Large intestine (tissue), 3 donors: ENCODE measurements at regions not wholly inside any gene's neighbourhood (a gene's known extent, or its start where the extent isn't known, plus 50 kb on each side); places are given as distances from the start of the nearest gene placed in this dataset.

Experiments
- DNase-seq, 2 donors: peaks; one replicate each; pipeline versions ENCODE4 v3.0.0 to v3.0.0-alpha.2; 2013
- H3K27ac ChIP-seq: one replicate; pipeline ENCODE4 v1.5.1; 2013; ENCODE audit warnings: low read length
- H3K27me3 ChIP-seq: 2 replicates; pipeline ENCODE4 v1.6.1; 2013; ENCODE audit warnings: low read length; ENCODE audit not compliant: control insufficient read depth, insufficient read depth
- H3K36me3 ChIP-seq: 2 replicates; pipeline ENCODE4 v1.6.1; 2013; ENCODE audit warnings: low read length; ENCODE audit not compliant: control insufficient read depth, insufficient read depth
- H3K4me1 ChIP-seq: one replicate; pipeline ENCODE4 v1.6.1; 2013; ENCODE audit warnings: low read length; ENCODE audit not compliant: control insufficient read depth, insufficient read depth
- H3K4me3 ChIP-seq: one replicate; pipeline ENCODE4 v1.5.1; 2013; ENCODE audit warnings: low read length
- H3K9me3 ChIP-seq: one replicate; pipeline ENCODE4 v1.6.1; 2013; ENCODE audit warnings: mild to moderate bottlenecking, low read depth, low read length, moderate library complexity; ENCODE audit not compliant: control insufficient read depth
- WGBS: methylation state at CpG from one replicate; pipeline ENCODE4 v1.1.5; 2013; ENCODE audit warnings: low lambda C conversion rate; ENCODE audit not compliant: insufficient coverage; 5-methylcytosine and 5-hydroxymethylcytosine counted together

DNA sequence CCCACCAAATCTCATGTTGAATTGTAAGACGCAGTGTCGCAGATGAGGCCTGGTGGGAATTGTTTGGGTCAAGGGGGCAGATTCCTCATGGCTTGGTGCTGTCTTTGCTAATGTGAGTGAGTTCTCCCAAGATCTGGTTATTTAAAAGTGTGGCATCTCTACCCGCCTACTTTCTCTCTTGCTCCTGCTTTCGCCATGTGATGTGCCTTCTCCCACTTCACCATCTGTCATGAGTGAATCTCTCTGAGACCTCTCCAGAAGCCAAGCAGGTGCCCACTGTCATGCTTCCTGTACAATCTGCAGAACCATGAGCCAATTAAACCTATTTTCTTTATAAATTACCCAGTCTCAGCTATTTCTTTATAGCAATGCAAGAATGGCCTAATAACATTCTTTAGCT is 246.6 kb upstream of the CDH20 start:
- Histone ChIP-seq H3K9me3 (no peaks in the 10 kb centered on the region), H3K4me1 (no peaks in the 10 kb centered on the region), H3K27me3 (no peaks in the 10 kb centered on the region), H3K36me3 (no peaks in the 10 kb centered on the region), H3K27ac (no peak overlapping the region), H3K4me3 (no peak overlapping the region)
- no peak for DNase-seq
- WGBS = 100% methylated on average over 2 of the region's 4 CpGs

DNA sequence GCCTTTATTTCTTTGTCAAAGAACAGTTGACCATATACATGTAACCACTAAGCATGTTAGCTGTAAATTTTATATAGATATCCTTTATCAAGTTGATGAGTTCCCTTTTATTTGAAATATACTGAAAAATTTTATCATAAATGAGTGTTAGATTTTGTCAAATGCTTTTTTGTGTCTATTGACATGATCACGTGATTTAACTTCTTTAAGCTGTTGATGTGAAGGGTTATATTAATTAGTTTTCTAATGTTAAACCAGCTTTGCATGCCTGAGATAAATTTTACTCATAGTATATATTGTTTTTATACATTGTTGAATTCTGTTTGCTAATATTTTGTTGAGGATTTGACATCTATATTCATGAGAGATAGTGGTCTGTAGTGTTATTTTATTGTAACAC is 241.9 kb upstream of the CDH20 start:
- H3K9me3 ChIP-seq = no peaks in the 10 kb centered on the region
- no peaks in the 10 kb centered on the region for H3K4me1 ChIP-seq
- no peaks in the 10 kb centered on the region for H3K27me3 ChIP-seq
- H3K27ac ChIP-seq = no peak overlapping the region
- no peaks in the 10 kb centered on the region for H3K36me3 ChIP-seq
- no peak overlapping the region for H3K4me3 ChIP-seq
- WGBS = 67% methylated on average over 1 of the region's 1 CpG
- DNase-seq = no peak

DNA sequence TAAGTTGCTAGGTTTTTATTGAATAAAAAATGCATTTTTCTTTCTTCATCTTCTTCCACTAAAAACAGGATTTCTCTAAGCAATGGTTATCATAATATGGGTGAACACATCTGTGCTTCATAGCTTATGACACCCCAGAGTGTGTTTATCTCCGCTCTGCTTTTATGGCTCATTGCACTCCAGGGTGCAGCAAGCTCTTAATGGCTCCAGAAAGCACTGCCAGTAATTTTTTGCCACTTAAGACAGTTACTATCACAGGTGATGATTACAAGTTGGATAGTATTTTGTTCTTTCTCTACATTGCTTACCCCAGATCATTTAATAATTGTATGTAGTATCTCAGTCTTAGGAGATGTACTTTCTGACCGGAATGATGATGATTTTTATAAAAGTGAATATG is 239.3 kb upstream of the CDH20 start:
- Histone ChIP-seq H3K4me3 (no peak overlapping the region), H3K27me3 (no peaks in the 10 kb centered on the region), H3K36me3 (no peaks in the 10 kb centered on the region), H3K9me3 (no peaks in the 10 kb centered on the region), H3K27ac (no peak overlapping the region), H3K4me1 (no peaks in the 10 kb centered on the region)
- WGBS = no CpG with 5 or more reads among the region's 2 CpGs
- DNase-seq = no peak

DNA sequence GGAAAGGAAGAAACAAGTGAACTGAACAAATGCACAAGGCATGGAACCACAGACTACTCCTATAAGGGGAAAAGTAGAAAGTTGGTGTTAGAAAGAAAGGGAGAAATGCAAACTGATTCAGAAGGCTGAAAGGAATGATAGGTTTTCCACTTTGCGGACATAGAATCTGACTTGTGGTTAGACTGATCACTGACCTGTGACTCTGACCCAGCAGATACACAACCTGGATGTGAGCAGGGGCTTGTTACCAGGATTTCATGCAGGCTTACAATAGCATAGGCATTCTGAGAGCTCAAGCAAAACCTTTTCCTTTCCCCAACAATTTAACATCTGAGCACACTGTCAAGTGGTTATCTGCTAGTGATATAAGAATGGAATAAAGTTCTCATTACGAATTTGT is 237.0 kb upstream of the CDH20 start:
- H3K27ac ChIP-seq = no peak overlapping the region
- no peaks in the 10 kb centered on the region for H3K27me3 ChIP-seq
- WGBS = no CpG with 5 or more reads among the region's 2 CpGs
- no peaks in the 10 kb centered on the region for H3K4me1 ChIP-seq
- DNase-seq = no peak
- H3K4me3 ChIP-seq = no peak overlapping the region
- no peaks in the 10 kb centered on the region for H3K9me3 ChIP-seq
- H3K36me3 ChIP-seq = no peaks in the 10 kb centered on the region

DNA sequence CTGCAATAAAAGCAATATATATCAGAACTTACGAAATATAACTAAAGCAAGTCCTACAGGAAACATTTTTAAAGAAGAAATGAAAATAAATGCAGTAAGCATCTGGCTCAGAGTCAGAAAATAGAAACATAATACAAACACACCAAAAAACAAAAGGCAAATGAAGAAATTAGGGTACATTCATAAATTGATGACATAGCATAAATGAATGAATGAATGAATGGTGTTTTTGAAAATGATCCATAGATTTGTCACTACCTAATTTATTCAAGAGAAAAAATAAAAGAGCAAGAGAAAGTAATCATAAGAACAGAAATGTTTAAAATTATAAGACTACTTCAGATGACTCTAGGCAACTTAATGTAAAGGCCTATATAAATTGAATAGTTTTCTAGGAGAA is 226.1 kb upstream of the CDH20 start:
- Histone ChIP-seq H3K4me3 (no peak overlapping the region), H3K36me3 (no peaks in the 10 kb centered on the region), H3K4me1 (no peaks in the 10 kb centered on the region), H3K27ac (no peak overlapping the region), H3K9me3 (no peaks in the 10 kb centered on the region), H3K27me3 (no peaks in the 10 kb centered on the region)
- no peak for DNase-seq
- WGBS = 75% methylated on average over 1 of the region's 1 CpG

- no peaks in the 10 kb centered on the region for H3K36me3 ChIP-seq
- no peak for DNase-seq
- no peak overlapping the region for H3K4me3 ChIP-seq
- no peaks in the 10 kb centered on the region for H3K27me3 ChIP-seq
- H3K27ac ChIP-seq = no peak overlapping the region
- H3K4me1 ChIP-seq = no peaks in the 10 kb centered on the region
- no peaks in the 10 kb centered on the region for H3K9me3 ChIP-seq
Measured at GRCh38 chr18:61108706-61109105, 224.5 kb upstream of the CDH20 start.

DNA sequence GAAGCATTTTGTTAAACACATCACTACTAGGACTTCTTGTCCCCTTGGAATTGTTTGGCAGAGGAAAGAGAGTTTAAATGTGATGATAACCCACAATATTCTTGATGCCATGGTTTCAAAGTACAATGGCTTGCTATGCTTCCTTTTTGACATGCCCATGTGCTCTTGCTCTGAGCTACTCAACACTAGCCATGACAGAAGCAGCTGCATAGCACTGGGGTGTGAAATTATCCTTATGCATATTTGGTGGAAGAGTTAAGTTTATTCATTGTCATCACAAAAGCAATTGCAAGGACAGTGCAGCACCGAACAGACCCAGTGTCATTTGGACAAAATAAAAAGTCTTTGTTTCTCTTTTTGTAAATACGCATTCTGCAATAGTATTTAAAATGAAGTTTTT is 209.9 kb upstream of the CDH20 start:
- no peak for DNase-seq
- H3K27ac ChIP-seq = no peak overlapping the region
- no peaks in the 10 kb centered on the region for H3K27me3 ChIP-seq
- WGBS = 80% methylated on average over 1 of the region's 2 CpGs
- H3K4me3 ChIP-seq = no peak overlapping the region
- H3K4me1 ChIP-seq = no peaks in the 10 kb centered on the region
- H3K9me3 ChIP-seq = no peaks in the 10 kb centered on the region
- H3K36me3 ChIP-seq = no peaks in the 10 kb centered on the region

GRCh38 chr18:61127714-61128467 is 205.3 kb upstream of the CDH20 start:
- Histone ChIP-seq H3K36me3 (no peaks in the 10 kb centered on the region), H3K27ac (no peak overlapping the region)
- no peak for DNase-seq

DNA sequence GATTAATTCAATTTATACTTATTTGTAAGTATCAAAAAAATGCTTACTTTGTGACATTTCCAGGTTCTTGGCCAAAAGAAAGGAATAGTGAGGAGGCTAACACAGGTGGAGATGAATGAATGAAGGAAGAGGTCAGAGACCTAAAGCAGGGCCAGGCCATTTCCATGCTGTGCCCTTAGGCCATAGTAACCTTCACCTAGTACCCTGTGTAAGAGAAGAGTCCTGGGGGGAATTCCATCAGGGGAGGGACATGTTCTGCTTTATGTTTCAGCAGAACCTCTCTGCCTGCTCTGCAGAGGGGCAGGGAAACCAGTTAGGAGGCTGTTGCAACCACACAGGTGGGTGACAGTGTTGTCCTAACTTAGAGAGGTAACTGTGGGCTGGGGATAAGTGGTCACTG is 204.2 kb upstream of the CDH20 start:
- no peaks in the 10 kb centered on the region for H3K27me3 ChIP-seq
- DNase-seq = no peak
- no peaks in the 10 kb centered on the region for H3K4me1 ChIP-seq
- H3K36me3 ChIP-seq = no peaks in the 10 kb centered on the region
- H3K27ac ChIP-seq = no peak overlapping the region
- no peaks in the 10 kb centered on the region for H3K9me3 ChIP-seq
- no peak overlapping the region for H3K4me3 ChIP-seq

More at GRCh38 chr18:61127714-61128467, 205.3 kb upstream of the CDH20 start:
- H3K9me3 ChIP-seq = no peaks in the 10 kb centered on the region
- no peaks in the 10 kb centered on the region for H3K27me3 ChIP-seq
- H3K4me3 ChIP-seq = no peak overlapping the region
- no peaks in the 10 kb centered on the region for H3K4me1 ChIP-seq
- WGBS = 80% methylated on average over 1 of the region's 6 CpGs

- no peak overlapping the region for H3K27ac ChIP-seq
- no peak overlapping the region for H3K4me3 ChIP-seq
- H3K4me1 ChIP-seq = no peaks in the 10 kb centered on the region
- H3K27me3 ChIP-seq = no peaks in the 10 kb centered on the region
- no CpG with 5 or more reads among the region's 2 CpGs for WGBS
- no peaks in the 10 kb centered on the region for H3K36me3 ChIP-seq
- DNase-seq = no peak
- H3K9me3 ChIP-seq = no peaks in the 10 kb centered on the region
Measured at GRCh38 chr18:61132031-61132430, 201.2 kb upstream of the CDH20 start.

GRCh38 chr18:61133783-61134182 is 199.4 kb upstream of the CDH20 start:
- DNase-seq = no peak
- WGBS = 89% methylated on average over 1 of the region's 2 CpGs
- no peaks in the 10 kb centered on the region for H3K9me3 ChIP-seq
- H3K36me3 ChIP-seq = no peaks in the 10 kb centered on the region
- no peak overlapping the region for H3K27ac ChIP-seq
- H3K4me1 ChIP-seq = no peaks in the 10 kb centered on the region
- no peak overlapping the region for H3K4me3 ChIP-seq
- no peaks in the 10 kb centered on the region for H3K27me3 ChIP-seq
